Coronary artery (tissue), 2 donors: ENCODE measurements at regions not wholly inside any gene's neighbourhood (a gene's known extent, or its start where the extent isn't known, plus 50 kb on each side); places are given as distances from the start of the nearest gene placed in this dataset.

Source experiments
- DNase-seq: peaks from one replicate; pipeline ENCODE4 v3.0.0-alpha.2; 2017; ENCODE audit warnings: low spot score
- H3K27ac ChIP-seq, 2 donors: fragments of 200-600 bp; sonication (generic); one replicate each; pipeline ENCODE4 v1.5.1; 2016 to 2019
- H3K4me3 ChIP-seq: fragments of 200-600 bp; sonication (generic); 2 replicates; pipeline ENCODE4 v1.5.1; 2016; ENCODE audit warnings: mild to moderate bottlenecking, moderate library complexity
- CTCF ChIP-seq: fragments of 200-600 bp; sonication (generic); IDR thresholded peaks from one replicate; pipeline ENCODE4 v1.5.1; 2019; ENCODE audit warnings: antibody characterized with exemption

- Histone ChIP-seq H3K27ac (no peak overlapping the region), H3K4me3 (no peak overlapping the region)
- no peak for TF ChIP-seq CTCF
- no peak for DNase-seq
These were observed 400.7 kb upstream of the MKI67 start for GRCh38 chr10:128526791-128527375.

GRCh38 chr10:128527711-128528110 lies 401.5 kb upstream of the MKI67 start:
- TF ChIP-seq CTCF, result no peak
- no peak overlapping the region for H3K27ac ChIP-seq
- no peak overlapping the region for H3K4me3 ChIP-seq
- DNase-seq, result no peak

- Histone ChIP-seq H3K27ac (no peak overlapping the region), H3K4me3 (no peak overlapping the region)
- TF ChIP-seq CTCF, result no peak
- DNase-seq, result no peak
These were observed 401.9 kb upstream of the MKI67 start for GRCh38 chr10:128528167-128528566.

GRCh38 chr10:128528781-128529180 lies 402.6 kb upstream of the MKI67 start:
- no peak for TF ChIP-seq CTCF
- H3K27ac ChIP-seq, result no peak overlapping the region
- H3K4me3 ChIP-seq, result no peak overlapping the region
- DNase-seq, result no peak

- DNase-seq, result no peak
- Histone ChIP-seq H3K4me3 (no peak overlapping the region), H3K27ac (no peak overlapping the region)
- no peak for TF ChIP-seq CTCF
These were observed 403.0 kb upstream of the MKI67 start for GRCh38 chr10:128529225-128529624.

GRCh38 chr10:128530301-128530700 lies 404.1 kb upstream of the MKI67 start:
- Histone ChIP-seq H3K27ac (no peak overlapping the region), H3K4me3 (no peak overlapping the region)
- no peak for DNase-seq
- TF ChIP-seq CTCF, result peak; percentile 19

- no peak for DNase-seq
- no peak overlapping the region for H3K4me3 ChIP-seq
- no peak for TF ChIP-seq CTCF
These were observed 404.7 kb upstream of the MKI67 start for GRCh38 chr10:128530946-128531345.

More at GRCh38 chr10:128530946-128531345, 404.7 kb upstream of the MKI67 start:
- no peak overlapping the region for H3K27ac ChIP-seq
